Neural cell (in vitro differentiated cells): ENCODE measurements at regions not wholly inside any gene's neighbourhood (a gene's known extent, or its start where the extent isn't known, plus 50 kb on each side); places are given as distances from the start of the nearest gene placed in this dataset.

ENCODE experiments used
- H2AFZ ChIP-seq: fragments of 200-600, 300-800 bp; sonication (generic), shearing (Covaris generic); 2 replicates; pipeline ENCODE4 v1.6.0; 2014; ENCODE audit warnings: low read depth, mild to moderate bottlenecking, antibody characterized with exemption, low read length, moderate library complexity
- H3F3A ChIP-seq: fragments of 200-600 bp; shearing (Covaris generic); 2 replicates; pipeline ENCODE4 v1.6.1; 2016; ENCODE audit warnings: mild to moderate bottlenecking, moderate library complexity, mixed read lengths, antibody characterized with exemption, low read length; ENCODE audit not compliant: insufficient read depth, poor library complexity, severe bottlenecking
- H3K27ac ChIP-seq: fragments of 200-600, 300-800 bp; sonication (generic), shearing (Covaris generic); 2 replicates; pipeline ENCODE4 v1.5.1; 2014; ENCODE audit warnings: mild to moderate bottlenecking, low read length, moderate library complexity
- H3K27me3 ChIP-seq: fragments of 300-800, 200-600 bp; sonication (generic), shearing (Covaris generic); 2 replicates; pipeline ENCODE4 v1.6.0; 2014; ENCODE audit warnings: mild to moderate bottlenecking, low read depth, low read length, moderate library complexity; ENCODE audit not compliant: insufficient read depth
- H3K36me3 ChIP-seq: fragments of 300-800, 200-600 bp; sonication (generic), shearing (Covaris generic); 2 replicates; pipeline ENCODE4 v1.5.1; 2014; ENCODE audit warnings: mild to moderate bottlenecking, antibody characterized with exemption, low read length, moderate library complexity; ENCODE audit not compliant: insufficient read depth
- H3K4me2 ChIP-seq: fragments of 300-800, 200-600 bp; sonication (generic), shearing (Covaris generic); 2 replicates; pipeline ENCODE4 v1.6.0; 2014; ENCODE audit warnings: mild to moderate bottlenecking, low read length
- H3K4me3 ChIP-seq: fragments of 300-800, 200-600 bp; sonication (generic), shearing (Covaris generic); 2 replicates; pipeline ENCODE4 v1.5.1; 2014; ENCODE audit warnings: mild to moderate bottlenecking, low read length, moderate library complexity
- H3K79me2 ChIP-seq: fragments of 200-600 bp; shearing (Covaris generic); replicated peaks from 2 replicates; pipeline ENCODE4 v1.6.0; 2014; ENCODE audit warnings: mild to moderate bottlenecking, low read length, moderate library complexity; ENCODE audit not compliant: insufficient read depth
- H3K9ac ChIP-seq: fragments of 300-800, 200-600 bp; sonication (generic), shearing (Covaris generic); 2 replicates; pipeline ENCODE4 v1.6.1; 2016; ENCODE audit warnings: mild to moderate bottlenecking, low read length, mixed read lengths
- H3K9me2 ChIP-seq: fragments of 200-600 bp; shearing (Covaris generic); 2 replicates; pipeline ENCODE4 v1.6.1; 2016; ENCODE audit warnings: mild to moderate bottlenecking, low read length, mixed read lengths; ENCODE audit not compliant: insufficient read depth
- H3K9me3 ChIP-seq: fragments of 200-600, 300-800 bp; sonication (generic), shearing (Covaris generic); 2 replicates; pipeline ENCODE4 v1.6.1; 2016; ENCODE audit warnings: mild to moderate bottlenecking, mixed run types, low read length, moderate library complexity, mixed read lengths
- H4K20me1 ChIP-seq: fragments of 200-600 bp; shearing (Covaris generic); 2 replicates; pipeline ENCODE4 v1.6.1; 2016; ENCODE audit warnings: mild to moderate bottlenecking, mixed run types; ENCODE audit not compliant: insufficient read depth
- EP300 ChIP-seq: fragments of 450-650 bp; conservative IDR thresholded peaks from 2 replicates; pipeline ENCODE4 v1.6.1; 2014; ENCODE audit warnings: antibody characterized with exemption, mild to moderate bottlenecking, moderate library complexity; ENCODE audit not compliant: poor library complexity, severe bottlenecking
- EZH2 ChIP-seq: fragments of 200-600, 300-800 bp; shearing (Covaris generic), sonication (generic); IDR thresholded peaks from 2 replicates; pipeline ENCODE4 v1.6.1; 2014; ENCODE audit warnings: antibody characterized with exemption, low read length, borderline replicate concordance, mild to moderate bottlenecking; ENCODE audit not compliant: insufficient read depth, poor library complexity, severe bottlenecking
- MXI1 ChIP-seq: fragments of 450-650 bp; conservative IDR thresholded peaks from 2 replicates; pipeline ENCODE4 v1.6.1; 2014; ENCODE audit warnings: antibody characterized with exemption, mild to moderate bottlenecking; ENCODE audit not compliant: poor library complexity, severe bottlenecking
- POLR2AphosphoS5 ChIP-seq: IDR thresholded peaks from 2 replicates; pipeline ENCODE4 v1.6.1; 2012
- RAD21 ChIP-seq: fragments of 450-650 bp; conservative IDR thresholded peaks from 2 replicates; pipeline ENCODE4 v1.6.1; 2014; ENCODE audit warnings: antibody characterized with exemption, mild to moderate bottlenecking, moderate library complexity
- SMC3 ChIP-seq: fragments of 450-650 bp; conservative IDR thresholded peaks from 2 replicates; pipeline ENCODE4 v1.6.1; 2014; ENCODE audit warnings: antibody characterized with exemption, mild to moderate bottlenecking, moderate library complexity; ENCODE audit not compliant: poor library complexity
- TAF1 ChIP-seq: IDR thresholded peaks from 2 replicates; pipeline ENCODE4 v1.6.1; 2012; ENCODE audit warnings: low read depth
- TF ChIP-seq, protein P1 (sequence below): fragments of 450-650 bp; IDR thresholded peaks from 2 replicates; pipeline ENCODE4 v1.5.1; 2014; ENCODE audit warnings: antibody characterized with exemption, mild to moderate bottlenecking, moderate library complexity; ENCODE audit not compliant: poor library complexity, severe bottlenecking
- TF ChIP-seq, protein P2 (sequence below): IDR thresholded peaks from 2 replicates; pipeline ENCODE4 v1.6.1; 2012; ENCODE audit warnings: borderline replicate concordance

DNA sequence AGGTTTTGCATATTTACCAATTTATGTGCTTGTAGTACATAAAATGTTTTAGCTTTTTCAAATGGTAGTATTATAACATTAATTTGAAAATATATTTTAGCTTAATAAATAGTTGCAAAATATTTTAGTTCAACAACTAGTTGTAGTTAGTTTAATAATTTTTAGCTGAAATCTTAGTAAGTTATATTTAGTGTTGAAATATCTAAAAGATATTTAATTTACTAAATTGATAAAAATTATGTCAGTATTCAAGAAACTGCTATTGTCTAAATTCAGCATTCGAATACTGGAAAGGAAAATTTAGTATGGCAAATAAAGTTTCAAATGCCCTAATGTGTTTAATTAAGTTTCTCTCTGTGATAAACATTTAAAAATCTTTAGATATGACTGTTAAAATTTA, 754.5 kb upstream of the MIR17HG start:
- Histone ChIP-seq H3K4me2 (no peak overlapping the region), H3K27me3 (no peaks in the 10 kb centered on the region), H3K9me3 (no peaks in the 10 kb centered on the region), H2AFZ (no peak overlapping the region), H4K20me1 (no peaks in the 10 kb centered on the region), H3K9me2 (no peaks in the 10 kb centered on the region), H3K4me3 (no peak overlapping the region), H3K36me3 (no peaks in the 10 kb centered on the region), H3K79me2 (no peaks in the 10 kb centered on the region), H3F3A (no peaks in the 10 kb centered on the region), H3K27ac (no peak overlapping the region), H3K9ac (no peak overlapping the region)
- TF ChIP-seq POLR2AphosphoS5: no peak
- TF ChIP-seq RAD21: no peak
- TF ChIP-seq, protein P1, sequence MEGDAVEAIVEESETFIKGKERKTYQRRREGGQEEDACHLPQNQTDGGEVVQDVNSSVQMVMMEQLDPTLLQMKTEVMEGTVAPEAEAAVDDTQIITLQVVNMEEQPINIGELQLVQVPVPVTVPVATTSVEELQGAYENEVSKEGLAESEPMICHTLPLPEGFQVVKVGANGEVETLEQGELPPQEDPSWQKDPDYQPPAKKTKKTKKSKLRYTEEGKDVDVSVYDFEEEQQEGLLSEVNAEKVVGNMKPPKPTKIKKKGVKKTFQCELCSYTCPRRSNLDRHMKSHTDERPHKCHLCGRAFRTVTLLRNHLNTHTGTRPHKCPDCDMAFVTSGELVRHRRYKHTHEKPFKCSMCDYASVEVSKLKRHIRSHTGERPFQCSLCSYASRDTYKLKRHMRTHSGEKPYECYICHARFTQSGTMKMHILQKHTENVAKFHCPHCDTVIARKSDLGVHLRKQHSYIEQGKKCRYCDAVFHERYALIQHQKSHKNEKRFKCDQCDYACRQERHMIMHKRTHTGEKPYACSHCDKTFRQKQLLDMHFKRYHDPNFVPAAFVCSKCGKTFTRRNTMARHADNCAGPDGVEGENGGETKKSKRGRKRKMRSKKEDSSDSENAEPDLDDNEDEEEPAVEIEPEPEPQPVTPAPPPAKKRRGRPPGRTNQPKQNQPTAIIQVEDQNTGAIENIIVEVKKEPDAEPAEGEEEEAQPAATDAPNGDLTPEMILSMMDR: no peak
- TF ChIP-seq TAF1: no peak
- no peak for TF ChIP-seq EP300
- TF ChIP-seq, protein P2, sequence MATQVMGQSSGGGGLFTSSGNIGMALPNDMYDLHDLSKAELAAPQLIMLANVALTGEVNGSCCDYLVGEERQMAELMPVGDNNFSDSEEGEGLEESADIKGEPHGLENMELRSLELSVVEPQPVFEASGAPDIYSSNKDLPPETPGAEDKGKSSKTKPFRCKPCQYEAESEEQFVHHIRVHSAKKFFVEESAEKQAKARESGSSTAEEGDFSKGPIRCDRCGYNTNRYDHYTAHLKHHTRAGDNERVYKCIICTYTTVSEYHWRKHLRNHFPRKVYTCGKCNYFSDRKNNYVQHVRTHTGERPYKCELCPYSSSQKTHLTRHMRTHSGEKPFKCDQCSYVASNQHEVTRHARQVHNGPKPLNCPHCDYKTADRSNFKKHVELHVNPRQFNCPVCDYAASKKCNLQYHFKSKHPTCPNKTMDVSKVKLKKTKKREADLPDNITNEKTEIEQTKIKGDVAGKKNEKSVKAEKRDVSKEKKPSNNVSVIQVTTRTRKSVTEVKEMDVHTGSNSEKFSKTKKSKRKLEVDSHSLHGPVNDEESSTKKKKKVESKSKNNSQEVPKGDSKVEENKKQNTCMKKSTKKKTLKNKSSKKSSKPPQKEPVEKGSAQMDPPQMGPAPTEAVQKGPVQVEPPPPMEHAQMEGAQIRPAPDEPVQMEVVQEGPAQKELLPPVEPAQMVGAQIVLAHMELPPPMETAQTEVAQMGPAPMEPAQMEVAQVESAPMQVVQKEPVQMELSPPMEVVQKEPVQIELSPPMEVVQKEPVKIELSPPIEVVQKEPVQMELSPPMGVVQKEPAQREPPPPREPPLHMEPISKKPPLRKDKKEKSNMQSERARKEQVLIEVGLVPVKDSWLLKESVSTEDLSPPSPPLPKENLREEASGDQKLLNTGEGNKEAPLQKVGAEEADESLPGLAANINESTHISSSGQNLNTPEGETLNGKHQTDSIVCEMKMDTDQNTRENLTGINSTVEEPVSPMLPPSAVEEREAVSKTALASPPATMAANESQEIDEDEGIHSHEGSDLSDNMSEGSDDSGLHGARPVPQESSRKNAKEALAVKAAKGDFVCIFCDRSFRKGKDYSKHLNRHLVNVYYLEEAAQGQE: no peak
- no peak for TF ChIP-seq MXI1
- no peak for TF ChIP-seq EZH2
- no peak for TF ChIP-seq SMC3

DNA sequence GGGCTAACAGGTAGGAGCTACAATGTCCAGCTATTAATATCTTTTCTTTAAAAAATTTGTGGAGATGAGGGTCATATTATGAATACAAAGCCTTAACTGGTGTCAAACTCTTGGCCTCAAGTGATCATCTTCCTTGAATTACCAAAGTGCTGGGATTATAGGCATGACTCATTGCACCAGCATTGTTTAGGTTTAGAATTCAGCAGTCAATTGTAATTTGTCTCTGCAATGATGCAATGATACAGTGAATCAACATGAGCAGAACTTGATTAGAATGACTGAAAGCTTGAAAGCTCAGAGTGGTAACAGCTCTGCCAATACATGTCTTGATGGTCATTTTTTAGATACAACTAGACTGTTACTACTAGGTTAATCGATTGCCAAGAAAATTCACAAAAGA, 752.8 kb upstream of the MIR17HG start:
- Histone ChIP-seq H3K9me3 (no peaks in the 10 kb centered on the region), H3F3A (no peaks in the 10 kb centered on the region), H3K36me3 (no peaks in the 10 kb centered on the region), H3K4me3 (no peak overlapping the region), H3K79me2 (no peaks in the 10 kb centered on the region), H3K4me2 (no peak overlapping the region), H2AFZ (no peak overlapping the region), H3K27me3 (no peaks in the 10 kb centered on the region), H3K27ac (no peak overlapping the region), H4K20me1 (no peaks in the 10 kb centered on the region), H3K9ac (no peak overlapping the region), H3K9me2 (no peaks in the 10 kb centered on the region)
- TF ChIP-seq POLR2AphosphoS5: no peak

DNA sequence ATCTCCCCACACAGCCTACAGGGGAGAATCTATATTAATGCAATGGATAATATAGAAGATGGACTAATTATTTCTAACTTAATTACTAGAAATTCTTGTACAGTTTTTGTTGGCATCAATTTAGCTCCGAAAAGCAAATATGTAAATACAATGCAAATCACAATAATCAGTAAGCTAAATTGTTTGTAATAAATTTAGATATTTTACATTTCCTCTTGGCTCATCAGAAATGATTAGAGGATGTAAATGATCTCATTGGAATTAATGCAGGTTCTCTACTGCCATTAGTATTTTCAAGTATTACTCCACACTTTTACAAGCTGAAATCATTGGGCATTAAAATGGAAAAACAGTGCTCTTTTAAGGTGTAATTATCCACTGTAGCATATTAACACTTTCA, 741.8 kb upstream of the MIR17HG start:
- Histone ChIP-seq H3F3A (no peaks in the 10 kb centered on the region), H2AFZ (no peak overlapping the region)

More for the DNA sequence above, 741.8 kb upstream of the MIR17HG start:
- Histone ChIP-seq H3K36me3 (no peaks in the 10 kb centered on the region), H4K20me1 (no peaks in the 10 kb centered on the region), H3K4me2 (no peak overlapping the region), H3K4me3 (no peak overlapping the region), H3K9me3 (no peaks in the 10 kb centered on the region), H3K27ac (no peak overlapping the region), H3K9me2 (no peaks in the 10 kb centered on the region), H3K79me2 (no peaks in the 10 kb centered on the region), H3K27me3 (no peaks in the 10 kb centered on the region), H3K9ac (no peak overlapping the region)
- TF ChIP-seq EZH2 (no peak), MXI1 (no peak), EP300 (no peak), RAD21 (no peak), SMC3 (no peak), TAF1 (no peak), POLR2AphosphoS5 (no peak)
- TF ChIP-seq, protein P1: no peak
- TF ChIP-seq, protein P2: no peak
